ENCODE measurements at regions not wholly inside any gene's neighbourhood (a gene's known extent, or its start where the extent isn't known, plus 50 kb on each side); places are given as distances from the start of the nearest gene placed in this dataset.

GRCh38 chr21:28705616-28706015, 287.1 kb downstream of the LTN1 start:
- BruUV-seq (replicated peaks), result no TSS peak
- no peak for TF ChIP-seq EZH2 (IDR thresholded peaks at IDR 0.05; ENCODE audit: borderline replicate concordance, low read depth, low read length, poor library complexity, severe bottlenecking)
- no peak for TF ChIP-seq CTCF (conservative IDR thresholded peaks at IDR 0.05; ENCODE audit: low read depth, low read length)
- Histone ChIP-seq H3K4me1 (ENCODE audit: insufficient read depth, low read length, poor library complexity, severe bottlenecking) (no peaks in the 10 kb centered on the region), H3K27ac (ENCODE audit: low read depth, low read length, poor library complexity, severe bottlenecking) (no peak overlapping the region), H3K27me3 (replicated peaks; ENCODE audit: insufficient read depth, low read depth, low read length, poor library complexity) (no peaks in the 10 kb centered on the region), H3K9me3 (ENCODE audit: low read depth, low read length, poor library complexity, severe bottlenecking) (no peaks in the 10 kb centered on the region), H3K4me3 (ENCODE audit: low read depth, low read length, poor library complexity, severe bottlenecking) (no peak overlapping the region), H3K36me3 (ENCODE audit: insufficient read depth, low read length, poor library complexity, severe bottlenecking) (no peaks in the 10 kb centered on the region)
- DNase-seq (ENCODE audit: low spot score), result no peak
- POLR2A ChIA-PET (ENCODE audit: low non-redundant PET), result no interaction called here
- intact Hi-C loops (cut with micrococcal nuclease; ENCODE audit: unreplicated experiment), result no loop called here
- CTCF ChIA-PET, result no interaction called here

GRCh38 chr21:28704746-28705145, 287.9 kb downstream of the LTN1 start:
- no TSS peak for BruUV-seq (replicated peaks)
- no peaks in the 10 kb centered on the region for H3K36me3 ChIP-seq (ENCODE audit: insufficient read depth, low read length, poor library complexity, severe bottlenecking)
- ChIA-PET POLR2A (ENCODE audit: low non-redundant PET) (no interaction called here), CTCF (no interaction called here)
- intact Hi-C loops (cut with micrococcal nuclease; ENCODE audit: unreplicated experiment), result no loop called here
- no peaks in the 10 kb centered on the region for H3K4me1 ChIP-seq (ENCODE audit: insufficient read depth, low read length, poor library complexity, severe bottlenecking)
- no peaks in the 10 kb centered on the region for H3K9me3 ChIP-seq (ENCODE audit: low read depth, low read length, poor library complexity, severe bottlenecking)
- no peak for DNase-seq (ENCODE audit: low spot score)
- TF ChIP-seq EZH2 (IDR thresholded peaks at IDR 0.05; ENCODE audit: borderline replicate concordance, low read depth, low read length, poor library complexity, severe bottlenecking) (no peak), CTCF (conservative IDR thresholded peaks at IDR 0.05; ENCODE audit: low read depth, low read length) (no peak)
- no peak overlapping the region for H3K27ac ChIP-seq (ENCODE audit: low read depth, low read length, poor library complexity, severe bottlenecking)
- H3K27me3 ChIP-seq (replicated peaks; ENCODE audit: insufficient read depth, low read depth, low read length, poor library complexity), result no peaks in the 10 kb centered on the region
- no peak overlapping the region for H3K4me3 ChIP-seq (ENCODE audit: low read depth, low read length, poor library complexity, severe bottlenecking)

GRCh38 chr21:28703861-28704260, 288.8 kb downstream of the LTN1 start:
- H3K4me1 ChIP-seq (ENCODE audit: insufficient read depth, low read length, poor library complexity, severe bottlenecking), result no peaks in the 10 kb centered on the region
- ChIA-PET CTCF (no interaction called here), POLR2A (ENCODE audit: low non-redundant PET) (no interaction called here)
- TF ChIP-seq CTCF (conservative IDR thresholded peaks at IDR 0.05; ENCODE audit: low read depth, low read length) (no peak), EZH2 (IDR thresholded peaks at IDR 0.05; ENCODE audit: borderline replicate concordance, low read depth, low read length, poor library complexity, severe bottlenecking) (no peak)
- no peaks in the 10 kb centered on the region for H3K9me3 ChIP-seq (ENCODE audit: low read depth, low read length, poor library complexity, severe bottlenecking)
- intact Hi-C loops (cut with micrococcal nuclease; ENCODE audit: unreplicated experiment), result no loop called here
- no peaks in the 10 kb centered on the region for H3K27me3 ChIP-seq (replicated peaks; ENCODE audit: insufficient read depth, low read depth, low read length, poor library complexity)
- no peak overlapping the region for H3K27ac ChIP-seq (ENCODE audit: low read depth, low read length, poor library complexity, severe bottlenecking)
- DNase-seq (ENCODE audit: low spot score), result no peak
- BruUV-seq (replicated peaks), result no TSS peak
- H3K36me3 ChIP-seq (ENCODE audit: insufficient read depth, low read length, poor library complexity, severe bottlenecking), result no peaks in the 10 kb centered on the region
- no peak overlapping the region for H3K4me3 ChIP-seq (ENCODE audit: low read depth, low read length, poor library complexity, severe bottlenecking)

All from A673 (cell line).